GM12874 (cell line): ENCODE measurements at regions not wholly inside any gene's neighbourhood (a gene's known extent, or its start where the extent isn't known, plus 50 kb on each side); places are given as distances from the start of the nearest gene placed in this dataset.

Experiments
- CTCF ChIP-seq: IDR thresholded peaks from 2 replicates; pipeline ENCODE4 v1.5.1; 2011; ENCODE audit warnings: low read depth, mild to moderate bottlenecking, control low read depth, low read length, moderate library complexity; ENCODE audit not compliant: insufficient read depth

- no peak for TF ChIP-seq CTCF
Measured at GRCh38 chr6:99779631-99780555, 173.3 kb downstream of the PRDM13 start.

- no peak for TF ChIP-seq CTCF
Measured at GRCh38 chr6:99780556-99780885, 173.9 kb downstream of the PRDM13 start.

GRCh38 chr6:99789767-99790166 is 183.1 kb downstream of the PRDM13 start:
- no peak for TF ChIP-seq CTCF

GRCh38 chr6:99790679-99791078 is 184.0 kb downstream of the PRDM13 start:
- no peak for TF ChIP-seq CTCF

GRCh38 chr6:99801805-99802204 is 192.2 kb downstream of the MCHR2 start:
- TF ChIP-seq CTCF: no peak

- 0 out of 2 replicates have a peak, but pooled peaks have one; percentile 3 for TF ChIP-seq CTCF
Measured at GRCh38 chr6:99802396-99803031, 191.5 kb downstream of the MCHR2 start.

- no peak for TF ChIP-seq CTCF
Measured at GRCh38 chr6:99808992-99809391, 185.0 kb downstream of the MCHR2 start.
